HepG2 (cell line): ENCODE measurements at regions not wholly inside any gene's neighbourhood (a gene's known extent, or its start where the extent isn't known, plus 50 kb on each side); places are given as distances from the start of the nearest gene placed in this dataset.

Experiments used
- ARNTL ChIP-seq: sonication (generic); formaldehyde crosslinking; IDR thresholded peaks from 2 replicates; pipeline ENCODE4 v1.4.0; 2020; ENCODE audit warnings: mild to moderate bottlenecking, missing genetic modification reagents
- CEBPB ChIP-seq: IDR thresholded peaks from 2 replicates; pipeline ENCODE4 v1.6.1; 2011; ENCODE audit warnings: low read depth, low read length, improper control_type of control experiment, borderline replicate concordance
- DMAP1 ChIP-seq: IDR thresholded peaks from 2 replicates; pipeline ENCODE4 v1.6.1; 2016
- EEA1 ChIP-seq: sonication (generic); formaldehyde crosslinking; IDR thresholded peaks from 2 replicates; pipeline ENCODE4 v1.5.1; 2020; ENCODE audit warnings: mild to moderate bottlenecking, missing genetic modification reagents, borderline replicate concordance
- ETV5 ChIP-seq: IDR thresholded peaks from 2 replicates; pipeline ENCODE4 v1.6.1; 2018; ENCODE audit warnings: missing biosample characterization, missing genetic modification reagents, inconsistent platforms, borderline replicate concordance
- FOXJ3 ChIP-seq: sonication (generic); formaldehyde crosslinking; IDR thresholded peaks from 2 replicates; pipeline ENCODE4 v1.4.0; 2020; ENCODE audit warnings: missing genetic modification reagents, mild to moderate bottlenecking, borderline replicate concordance
- FOXK1 ChIP-seq: sonication (generic); formaldehyde crosslinking; IDR thresholded peaks from 2 replicates; pipeline ENCODE4 v1.4.0; 2020; ENCODE audit warnings: low read depth, missing genetic modification reagents, borderline replicate concordance
- KDM5A ChIP-seq: fragments of 200-600 bp; sonication (generic); IDR thresholded peaks from 2 replicates; pipeline ENCODE4 v1.7.0; 2018; ENCODE audit warnings: antibody characterized with exemption, mild to moderate bottlenecking, low read length, borderline replicate concordance
- KLF16 ChIP-seq, 2 experiments: sonication (generic) in 1 of 2; formaldehyde crosslinking in 1 of 2; IDR thresholded peaks; 2 replicates each; pipeline versions ENCODE4 v1.6.1 to v1.8.0; 2016 to 2023; ENCODE audit warnings: missing genetic modification reagents in 2 of 2, missing compliant biosample characterization in 1 of 2
- MYC ChIP-seq: sonication (generic); formaldehyde crosslinking; IDR thresholded peaks from 2 replicates; pipeline ENCODE4 v1.9.0; 2021; ENCODE audit warnings: missing genetic modification reagents, borderline replicate concordance
- REXO4 ChIP-seq: sonication (generic); formaldehyde crosslinking; IDR thresholded peaks from 2 replicates; pipeline ENCODE4 v1.8.0; 2022; ENCODE audit warnings: missing genetic modification reagents, mild to moderate bottlenecking, borderline replicate concordance
- SALL1 ChIP-seq: sonication (generic); formaldehyde crosslinking; IDR thresholded peaks from 2 replicates; pipeline ENCODE4 v1.8.0; 2022; ENCODE audit warnings: mild to moderate bottlenecking, missing genetic modification reagents
- SIX4 ChIP-seq: sonication (generic); formaldehyde crosslinking; IDR thresholded peaks from 2 replicates; pipeline ENCODE4 v1.4.0; 2020; ENCODE audit warnings: missing genetic modification reagents
- SOX6 ChIP-seq, 2 experiments: fragments of 450-650 bp in 1 of 2; sonication (generic) in 1 of 2; formaldehyde crosslinking in 1 of 2; IDR thresholded peaks; 2 replicates each; pipeline versions ENCODE4 v1.4.0 to v1.6.1; 2017 to 2020; ENCODE audit warnings: antibody characterized with exemption in 1 of 2, mild to moderate bottlenecking in 1 of 2, missing genetic modification reagents in 1 of 2
- SP5 ChIP-seq: IDR thresholded peaks from 2 replicates; pipeline ENCODE4 v1.6.1; 2016; ENCODE audit warnings: low read depth, borderline replicate concordance
- SPEN ChIP-seq: sonication (generic); formaldehyde crosslinking; IDR thresholded peaks from 2 replicates; pipeline ENCODE4 v1.5.1; 2020; ENCODE audit warnings: low read depth, mild to moderate bottlenecking, missing genetic modification reagents
- STAG1 ChIP-seq: sonication (generic); formaldehyde crosslinking; IDR thresholded peaks from 2 replicates; pipeline ENCODE4 v1.4.0; 2020; ENCODE audit warnings: missing genetic modification reagents
- STAT5B ChIP-seq: sonication (generic); formaldehyde crosslinking; IDR thresholded peaks from 2 replicates; pipeline ENCODE4 v1.4.0; 2020; ENCODE audit warnings: missing genetic modification reagents
- ZNF207 ChIP-seq: fragments of 450-650 bp; IDR thresholded peaks from 2 replicates; pipeline ENCODE4 v1.6.1; 2016; ENCODE audit warnings: antibody characterized with exemption, borderline replicate concordance
- ZNF558 ChIP-seq: sonication (generic); formaldehyde crosslinking; IDR thresholded peaks from 2 replicates; pipeline ENCODE4 v1.9.0; 2022; ENCODE audit warnings: mild to moderate bottlenecking, missing genetic modification reagents, borderline replicate concordance
- ZNF564 ChIP-seq: sonication (generic); formaldehyde crosslinking; IDR thresholded peaks from 2 replicates; pipeline ENCODE4 v1.8.1; 2023; ENCODE audit warnings: mild to moderate bottlenecking, missing genetic modification reagents
- ZNF570 ChIP-seq: sonication (generic); formaldehyde crosslinking; IDR thresholded peaks from 2 replicates; pipeline ENCODE4 v1.4.0; 2020; ENCODE audit warnings: mild to moderate bottlenecking, missing genetic modification reagents, borderline replicate concordance
- ZNF746 ChIP-seq: sonication (generic); formaldehyde crosslinking; IDR thresholded peaks from 2 replicates; pipeline ENCODE4 v1.8.0; 2022; ENCODE audit warnings: mild to moderate bottlenecking, missing genetic modification reagents
- TF ChIP-seq, protein P1 (sequence below): sonication (generic); formaldehyde crosslinking; IDR thresholded peaks from 2 replicates; pipeline ENCODE4 v1.4.0; 2020; ENCODE audit warnings: mild to moderate bottlenecking, missing genetic modification reagents

DNA sequence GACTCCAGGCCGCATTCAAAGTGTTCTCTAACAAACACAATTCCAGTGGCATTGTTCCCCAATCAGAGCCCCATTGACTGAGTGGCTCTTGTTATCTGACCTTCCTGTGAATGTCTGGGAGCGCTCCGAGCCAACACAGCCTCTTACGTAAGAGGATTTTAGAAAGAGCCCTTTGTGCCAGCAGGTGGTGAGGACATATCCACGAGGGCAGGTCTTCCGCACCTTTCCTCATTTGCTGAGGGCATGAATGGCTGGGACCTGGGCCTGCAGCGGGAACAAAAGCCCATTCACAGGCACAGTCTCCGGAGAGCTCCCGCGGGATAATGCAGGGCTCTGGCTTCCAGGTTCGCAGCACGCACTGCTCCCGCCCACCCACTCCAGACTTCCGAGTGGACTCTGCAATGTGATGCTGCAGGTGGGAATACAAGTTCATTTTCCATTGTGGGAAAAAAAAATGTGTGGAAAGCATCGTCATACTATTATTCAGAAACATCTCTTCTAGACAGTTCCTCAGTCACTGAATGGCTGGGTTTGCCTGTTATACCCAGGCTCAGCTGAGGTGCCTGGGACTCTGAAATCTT, 295.0 kb upstream of the IGFBP3 start (continued):
- TF ChIP-seq ZNF207 = no peak
- TF ChIP-seq ETV5 (CRISPR knock-in tag) = peak; percentile 72; the same call in 1 of the 2 replicates
- no peak for TF ChIP-seq ZNF570
- peak; percentile 36; the same call in 1 of the 2 replicates for TF ChIP-seq SPEN (CRISPR knock-in tag)
- TF ChIP-seq, protein P1, sequence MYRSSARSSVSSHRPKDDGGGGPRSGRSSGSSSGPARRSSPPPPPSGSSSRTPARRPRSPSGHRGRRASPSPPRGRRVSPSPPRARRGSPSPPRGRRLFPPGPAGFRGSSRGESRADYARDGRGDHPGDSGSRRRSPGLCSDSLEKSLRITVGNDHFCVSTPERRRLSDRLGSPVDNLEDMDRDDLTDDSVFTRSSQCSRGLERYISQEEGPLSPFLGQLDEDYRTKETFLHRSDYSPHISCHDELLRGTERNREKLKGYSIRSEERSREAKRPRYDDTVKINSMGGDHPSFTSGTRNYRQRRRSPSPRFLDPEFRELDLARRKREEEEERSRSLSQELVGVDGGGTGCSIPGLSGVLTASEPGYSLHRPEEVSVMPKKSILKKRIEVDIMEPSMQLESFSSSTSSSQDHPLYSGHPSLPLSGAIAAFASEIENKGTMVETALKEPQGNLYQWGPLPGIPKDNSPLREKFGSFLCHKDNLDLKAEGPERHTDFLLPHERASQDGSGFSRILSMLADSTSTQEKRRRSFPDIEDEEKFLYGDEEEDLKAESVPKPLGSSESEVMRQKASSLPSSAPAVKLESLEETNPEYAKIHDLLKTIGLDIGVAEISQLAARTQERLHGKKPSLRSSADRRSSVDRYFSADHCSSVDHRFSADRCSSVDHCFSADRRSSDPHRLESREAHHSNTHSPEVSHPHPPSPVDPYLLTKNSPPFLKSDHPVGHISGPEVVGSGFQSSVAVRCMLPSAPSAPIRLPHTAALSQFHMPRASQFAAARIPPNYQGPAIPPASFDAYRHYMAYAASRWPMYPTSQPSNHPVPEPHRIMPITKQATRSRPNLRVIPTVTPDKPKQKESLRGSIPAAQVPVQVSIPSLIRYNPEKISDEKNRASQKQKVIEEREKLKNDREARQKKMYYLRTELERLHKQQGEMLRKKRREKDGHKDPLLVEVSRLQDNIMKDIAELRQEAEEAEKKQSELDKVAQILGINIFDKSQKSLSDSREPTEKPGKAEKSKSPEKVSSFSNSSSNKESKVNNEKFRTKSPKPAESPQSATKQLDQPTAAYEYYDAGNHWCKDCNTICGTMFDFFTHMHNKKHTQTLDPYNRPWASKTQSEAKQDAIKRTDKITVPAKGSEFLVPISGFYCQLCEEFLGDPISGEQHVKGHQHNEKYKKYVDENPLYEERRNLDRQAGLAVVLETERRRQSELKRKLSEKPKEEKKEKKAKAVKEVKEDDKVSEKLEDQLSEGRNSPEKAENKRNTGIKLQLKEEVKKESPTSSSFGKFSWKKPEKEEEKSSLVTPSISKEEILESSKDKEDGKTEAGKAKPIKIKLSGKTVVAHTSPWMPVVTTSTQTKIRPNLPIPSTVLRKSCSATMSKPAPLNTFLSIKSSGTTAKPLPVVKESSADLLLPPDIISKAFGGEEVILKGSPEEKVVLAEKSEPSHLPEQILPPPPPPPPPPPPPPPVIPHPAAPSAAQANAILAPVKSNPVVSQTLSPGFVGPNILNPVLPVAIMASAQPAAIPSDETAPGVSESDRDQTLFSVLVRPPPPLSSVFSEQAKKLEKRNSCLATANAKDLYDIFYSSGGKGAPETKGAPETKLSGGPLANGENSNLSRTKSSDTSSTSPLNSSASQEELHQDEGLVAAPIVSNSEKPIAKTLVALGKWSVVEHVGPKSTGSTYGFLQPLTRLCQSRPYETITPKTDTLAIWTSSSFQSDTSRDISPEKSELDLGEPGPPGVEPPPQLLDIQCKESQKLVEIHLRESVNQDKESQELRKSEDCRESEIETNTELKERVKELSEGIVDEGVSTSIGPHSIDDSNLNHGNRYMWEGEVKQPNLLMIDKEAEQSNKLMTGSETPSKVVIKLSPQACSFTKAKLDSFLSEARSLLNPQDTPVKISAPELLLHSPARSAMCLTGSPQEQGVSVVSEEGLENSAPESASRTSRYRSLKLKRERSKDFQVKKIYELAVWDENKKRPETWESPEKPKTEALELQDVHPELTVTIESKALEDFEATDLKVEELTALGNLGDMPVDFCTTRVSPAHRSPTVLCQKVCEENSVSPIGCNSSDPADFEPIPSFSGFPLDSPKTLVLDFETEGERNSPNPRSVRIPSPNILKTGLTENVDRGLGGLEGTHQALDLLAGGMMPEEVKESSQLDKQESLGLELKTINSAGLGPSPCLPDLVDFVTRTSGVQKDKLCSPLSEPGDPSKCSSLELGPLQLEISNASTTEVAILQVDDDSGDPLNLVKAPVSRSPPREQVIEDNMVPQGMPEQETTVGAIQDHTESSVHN (CRISPR knock-in tag) = no peak
- peak; percentile 65; the same call in 1 of the 2 replicates for TF ChIP-seq FOXK1
- peak; percentile 90 for TF ChIP-seq SALL1 (CRISPR knock-in tag)
- TF ChIP-seq CEBPB = peak; percentile 90
- TF ChIP-seq ZNF746 (CRISPR knock-in tag) = peak; percentile 91; the same call in 1 of the 2 replicates
- TF ChIP-seq ZNF558 (CRISPR knock-in tag) = no peak
- peak; percentile 60; the same call in 1 of the 2 replicates for TF ChIP-seq FOXJ3 (CRISPR knock-in tag)
- TF ChIP-seq KLF16 (CRISPR knock-in tag; IDR thresholded peaks at IDR 0.05) = peak in 1 of 2 experiments; percentile 85; a peak in 2 of 4 replicates
- no peak for TF ChIP-seq REXO4 (CRISPR knock-in tag)
- peak; percentile 73 for TF ChIP-seq DMAP1 (CRISPR knock-in tag)
- TF ChIP-seq ARNTL = peak; percentile 27; the same call in 1 of the 2 replicates
- no peak for TF ChIP-seq STAT5B (CRISPR knock-in tag)
- TF ChIP-seq SOX6 (IDR thresholded peaks at IDR 0.05) = no peak
- peak; percentile 100 for TF ChIP-seq SOX6 (CRISPR knock-in tag; IDR thresholded peaks at IDR 0.05)
- TF ChIP-seq KDM5A = no peak
- no peak for TF ChIP-seq EEA1 (CRISPR knock-in tag)
- TF ChIP-seq SP5 (CRISPR knock-in tag) = peak; percentile 33; the same call in 1 of the 2 replicates
- TF ChIP-seq MYC (CRISPR knock-in tag) = peak; percentile 66
- 0 out of 2 replicates have a peak, but pooled peaks have one; percentile 29 for TF ChIP-seq STAG1 (CRISPR knock-in tag)
- no peak for TF ChIP-seq ZNF564 (CRISPR knock-in tag)
- TF ChIP-seq SIX4 (CRISPR knock-in tag) = peak; percentile 83
